ENCODE measurements at regions not wholly inside any gene's neighbourhood (a gene's known extent, or its start where the extent isn't known, plus 50 kb on each side); places are given as distances from the start of the nearest gene placed in this dataset.

DNA sequence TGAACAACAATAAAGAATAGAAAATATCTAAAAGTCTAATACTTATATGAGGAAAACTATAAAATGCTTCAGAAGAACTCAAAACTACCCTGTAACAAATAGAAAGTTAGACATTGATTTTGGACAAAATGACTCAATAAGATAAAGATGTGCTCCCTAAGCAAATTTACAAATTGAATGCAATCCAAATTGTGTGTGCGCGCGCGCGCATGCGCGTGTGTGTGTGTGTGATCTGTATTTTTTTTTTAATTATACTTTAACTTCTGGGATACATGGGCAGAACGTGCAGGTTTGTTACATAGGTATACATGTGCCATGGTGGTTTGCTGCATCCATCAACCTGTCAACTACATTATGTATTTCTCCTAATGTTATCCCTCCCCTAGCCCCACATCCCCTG is 320.8 kb upstream of the INTU start:
- H3K9me3 ChIP-seq (ENCODE audit: control insufficient read depth, insufficient read depth, low read length) = no peaks in the 10 kb centered on the region; the same call in 1 of the 2 replicates

GRCh38 chr4:127313767-127314166 is 319.0 kb upstream of the INTU start:
- no peaks in the 10 kb centered on the region for H3K36me3 ChIP-seq (ENCODE audit: control insufficient read depth, low read length)
- H3K27ac ChIP-seq (ENCODE audit: low read depth, low read length) = no peak overlapping the region
- TF ChIP-seq, protein P1, sequence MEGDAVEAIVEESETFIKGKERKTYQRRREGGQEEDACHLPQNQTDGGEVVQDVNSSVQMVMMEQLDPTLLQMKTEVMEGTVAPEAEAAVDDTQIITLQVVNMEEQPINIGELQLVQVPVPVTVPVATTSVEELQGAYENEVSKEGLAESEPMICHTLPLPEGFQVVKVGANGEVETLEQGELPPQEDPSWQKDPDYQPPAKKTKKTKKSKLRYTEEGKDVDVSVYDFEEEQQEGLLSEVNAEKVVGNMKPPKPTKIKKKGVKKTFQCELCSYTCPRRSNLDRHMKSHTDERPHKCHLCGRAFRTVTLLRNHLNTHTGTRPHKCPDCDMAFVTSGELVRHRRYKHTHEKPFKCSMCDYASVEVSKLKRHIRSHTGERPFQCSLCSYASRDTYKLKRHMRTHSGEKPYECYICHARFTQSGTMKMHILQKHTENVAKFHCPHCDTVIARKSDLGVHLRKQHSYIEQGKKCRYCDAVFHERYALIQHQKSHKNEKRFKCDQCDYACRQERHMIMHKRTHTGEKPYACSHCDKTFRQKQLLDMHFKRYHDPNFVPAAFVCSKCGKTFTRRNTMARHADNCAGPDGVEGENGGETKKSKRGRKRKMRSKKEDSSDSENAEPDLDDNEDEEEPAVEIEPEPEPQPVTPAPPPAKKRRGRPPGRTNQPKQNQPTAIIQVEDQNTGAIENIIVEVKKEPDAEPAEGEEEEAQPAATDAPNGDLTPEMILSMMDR (IDR thresholded peaks at IDR 0.05; ENCODE audit: low read depth, low read length, poor library complexity, severe bottlenecking) = no peak
- no peak for TF ChIP-seq EZH2phosphoT487 (IDR thresholded peaks at IDR 0.05; ENCODE audit: borderline replicate concordance, low read length)
- no peak overlapping the region for H3K4me2 ChIP-seq (ENCODE audit: low read length)
- H3K9me3 ChIP-seq (ENCODE audit: control insufficient read depth, insufficient read depth, low read length) = no peaks in the 10 kb centered on the region; the same call in 1 of the 2 replicates
- no peaks in the 10 kb centered on the region for H3K79me2 ChIP-seq (ENCODE audit: control insufficient read depth, low read length)
- no peak overlapping the region for H3K4me3 ChIP-seq (ENCODE audit: low read length)
- H3F3A ChIP-seq (ENCODE audit: control insufficient read depth, insufficient read depth) = no peaks in the 10 kb centered on the region
- H3K4me1 ChIP-seq (ENCODE audit: control insufficient read depth, low read length) = no peaks in the 10 kb centered on the region
- H4K20me1 ChIP-seq (ENCODE audit: control insufficient read depth, insufficient read depth, low read depth, low read length) = no peaks in the 10 kb centered on the region
- no peaks in the 10 kb centered on the region for H3K27me3 ChIP-seq (ENCODE audit: control insufficient read depth, low read length)
- no peaks in the 10 kb centered on the region for H3K9me2 ChIP-seq (replicated peaks; ENCODE audit: control insufficient read depth, low read length)

More for the DNA sequence above, 320.8 kb upstream of the INTU start:
- H3F3A ChIP-seq (ENCODE audit: control insufficient read depth, insufficient read depth) = no peaks in the 10 kb centered on the region
- H3K36me3 ChIP-seq (ENCODE audit: control insufficient read depth, low read length) = no peaks in the 10 kb centered on the region
- no peaks in the 10 kb centered on the region for H3K27me3 ChIP-seq (ENCODE audit: control insufficient read depth, low read length)
- H3K4me3 ChIP-seq (ENCODE audit: low read length) = no peak overlapping the region
- no peaks in the 10 kb centered on the region for H3K79me2 ChIP-seq (ENCODE audit: control insufficient read depth, low read length)
- TF ChIP-seq EZH2phosphoT487 (IDR thresholded peaks at IDR 0.05; ENCODE audit: borderline replicate concordance, low read length) = no peak
- TF ChIP-seq, protein P1 (IDR thresholded peaks at IDR 0.05; ENCODE audit: low read depth, low read length, poor library complexity, severe bottlenecking) = no peak
- H3K4me2 ChIP-seq (ENCODE audit: low read length) = no peak overlapping the region
- no peaks in the 10 kb centered on the region for H3K9me2 ChIP-seq (replicated peaks; ENCODE audit: control insufficient read depth, low read length)
- H3K27ac ChIP-seq (ENCODE audit: low read depth, low read length) = no peak overlapping the region
- no peaks in the 10 kb centered on the region for H4K20me1 ChIP-seq (ENCODE audit: control insufficient read depth, insufficient read depth, low read depth, low read length)
- no peaks in the 10 kb centered on the region for H3K4me1 ChIP-seq (ENCODE audit: control insufficient read depth, low read length)

DNA sequence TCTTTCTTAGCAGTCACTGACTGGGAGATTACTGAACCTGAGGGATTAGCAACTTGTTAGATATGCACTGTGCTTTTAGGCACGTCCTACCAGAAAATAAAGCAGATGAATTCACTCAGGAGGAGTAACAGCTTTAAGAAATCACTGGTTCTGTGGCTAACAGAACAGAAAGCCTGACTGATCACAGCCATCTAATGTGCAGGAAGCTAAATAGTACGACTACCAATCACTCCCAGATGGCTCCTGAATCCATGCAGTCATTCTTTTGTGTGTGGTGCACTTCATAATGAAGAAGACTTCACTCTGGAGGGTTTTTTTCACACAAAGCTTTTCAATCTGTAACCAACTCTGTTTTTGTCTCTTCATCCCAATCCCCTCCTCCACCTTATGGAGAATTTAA is 305.3 kb upstream of the INTU start:
- TF ChIP-seq, protein P1 (IDR thresholded peaks at IDR 0.05; ENCODE audit: low read depth, low read length, poor library complexity, severe bottlenecking) = no peak
- TF ChIP-seq EZH2phosphoT487 (IDR thresholded peaks at IDR 0.05; ENCODE audit: borderline replicate concordance, low read length) = no peak
- H3F3A ChIP-seq (ENCODE audit: control insufficient read depth, insufficient read depth) = no peaks in the 10 kb centered on the region

More for the DNA sequence above, 305.3 kb upstream of the INTU start:
- Histone ChIP-seq H3K27ac (ENCODE audit: low read depth, low read length) (no peak overlapping the region), H3K79me2 (ENCODE audit: control insufficient read depth, low read length) (no peaks in the 10 kb centered on the region), H3K36me3 (ENCODE audit: control insufficient read depth, low read length) (no peaks in the 10 kb centered on the region), H3K27me3 (ENCODE audit: control insufficient read depth, low read length) (no peaks in the 10 kb centered on the region), H3K9me3 (ENCODE audit: control insufficient read depth, insufficient read depth, low read length) (no peaks in the 10 kb centered on the region), H3K9me2 (replicated peaks; ENCODE audit: control insufficient read depth, low read length) (no peaks in the 10 kb centered on the region), H4K20me1 (ENCODE audit: control insufficient read depth, insufficient read depth, low read depth, low read length) (no peaks in the 10 kb centered on the region), H3K4me1 (ENCODE audit: control insufficient read depth, low read length) (no peaks in the 10 kb centered on the region), H3K4me3 (ENCODE audit: low read length) (no peak overlapping the region), H3K4me2 (ENCODE audit: low read length) (no peak overlapping the region)
